WTC11 (cell line): ENCODE measurements at regions not wholly inside any gene's neighbourhood (a gene's known extent, or its start where the extent isn't known, plus 50 kb on each side); places are given as distances from the start of the nearest gene placed in this dataset.

Source experiments
- ATAC-seq: fragments of 200-7000 bp; cut with Tn5 transposase; 2 replicates; pipeline ENCODE4 v1.10.0; 2021; ENCODE audit warnings: mild to moderate bottlenecking, moderate library complexity
- CTCF ChIA-PET: fragments of 300-600 bp; sonication (Branson Sonifier 250); formaldehyde crosslinking; loops from one replicate; lab custom pipeline; 2021; ENCODE audit warnings: antibody characterized with exemption; lab: Charles Lee
- POLR2A ChIA-PET: fragments of 350-600 bp; sonication (Branson Sonifier 250); formaldehyde crosslinking; loops from one replicate; lab custom pipeline; 2021; ENCODE audit warnings: antibody characterized with exemption; lab: Charles Lee
- DNase-seq: peaks from one replicate; pipeline ENCODE4 v3.0.0; 2021; ENCODE audit warnings: low spot score
- H3K27ac Mint-ChIP-seq: 2 replicates; pipeline ENCODE4 v1.8.0; 2021; ENCODE audit warnings: mixed read lengths
- H3K27me3 Mint-ChIP-seq: 2 replicates; pipeline ENCODE4 v1.8.0; 2021; ENCODE audit warnings: low read depth, mild to moderate bottlenecking, moderate library complexity, mixed read lengths
- H3K36me3 Mint-ChIP-seq: 2 replicates; pipeline ENCODE4 v1.8.0; 2021; ENCODE audit warnings: mixed read lengths
- H3K4me1 Mint-ChIP-seq: 2 replicates; pipeline ENCODE4 v1.8.0; 2022; ENCODE audit warnings: mixed read lengths
- H3K4me3 Mint-ChIP-seq: 2 replicates; pipeline ENCODE4 v1.8.0; 2021; ENCODE audit warnings: mild to moderate bottlenecking, moderate library complexity, mixed read lengths
- H3K9me3 Mint-ChIP-seq: 2 replicates; pipeline ENCODE4 v1.8.0; 2021; ENCODE audit warnings: mixed read lengths
- EMX1 ChIP-seq: fragments of 250-450 bp; sonication (Bioruptor Pico); IDR thresholded peaks from 2 replicates; pipeline ENCODE4 v1.8.0; 2021; ENCODE audit warnings: mild to moderate bottlenecking
- FOXK1 ChIP-seq: sonication (generic); formaldehyde crosslinking; IDR thresholded peaks from 2 replicates; pipeline ENCODE4 v1.8.0; 2022; ENCODE audit warnings: mild to moderate bottlenecking, moderate library complexity, missing genetic modification reagents
- KAT7 ChIP-seq: sonication (generic); formaldehyde crosslinking; IDR thresholded peaks from 2 replicates; pipeline ENCODE4 v1.8.1; 2023; ENCODE audit warnings: missing genetic modification reagents, mild to moderate bottlenecking, borderline replicate concordance
- MYBL2 ChIP-seq: sonication (generic); formaldehyde crosslinking; IDR thresholded peaks from 2 replicates; pipeline ENCODE4 v1.8.1; 2023; ENCODE audit warnings: mild to moderate bottlenecking, moderate library complexity, missing genetic modification reagents
- NFYB ChIP-seq: sonication (generic); formaldehyde crosslinking; conservative IDR thresholded peaks from 2 replicates; pipeline ENCODE4 v1.8.0; 2022; ENCODE audit warnings: low read depth, missing genetic modification reagents
- NR3C1 ChIP-seq: sonication (generic); formaldehyde crosslinking; conservative IDR thresholded peaks from 2 replicates; pipeline ENCODE4 v1.8.1; 2023; ENCODE audit warnings: low read depth, mild to moderate bottlenecking, missing genetic modification reagents
- PREB ChIP-seq: sonication (generic); formaldehyde crosslinking; IDR thresholded peaks from 2 replicates; pipeline ENCODE4 v1.8.1; 2022; ENCODE audit warnings: mild to moderate bottlenecking, missing genetic modification reagents, moderate library complexity, borderline replicate concordance
- SMAD4 ChIP-seq: sonication (generic); formaldehyde crosslinking; IDR thresholded peaks from 2 replicates; pipeline ENCODE4 v1.8.0; 2022; ENCODE audit warnings: mild to moderate bottlenecking, missing genetic modification reagents
- STAT6 ChIP-seq: sonication (generic); formaldehyde crosslinking; conservative IDR thresholded peaks from 2 replicates; pipeline ENCODE4 v1.8.1; 2023; ENCODE audit warnings: mild to moderate bottlenecking, low read depth, missing genetic modification reagents, moderate library complexity
- TEAD1 ChIP-seq: sonication (generic); formaldehyde crosslinking; IDR thresholded peaks from 2 replicates; pipeline ENCODE4 v1.8.0; 2022; ENCODE audit warnings: mild to moderate bottlenecking, missing genetic modification reagents
- TEAD4 ChIP-seq: sonication (generic); formaldehyde crosslinking; IDR thresholded peaks from 2 replicates; pipeline ENCODE4 v1.8.0; 2022; ENCODE audit warnings: mild to moderate bottlenecking, missing genetic modification reagents
- TP53 ChIP-seq: sonication (generic); formaldehyde crosslinking; IDR thresholded peaks from 2 replicates; pipeline ENCODE4 v1.8.1; 2023; ENCODE audit warnings: mild to moderate bottlenecking, missing genetic modification reagents
- ZNF121 ChIP-seq: sonication (generic); formaldehyde crosslinking; IDR thresholded peaks from 2 replicates; pipeline ENCODE4 v1.8.0; 2023; ENCODE audit warnings: missing genetic modification reagents
- ZNF219 ChIP-seq: sonication (generic); formaldehyde crosslinking; IDR thresholded peaks from 2 replicates; pipeline ENCODE4 v1.8.0; 2023; ENCODE audit warnings: missing genetic modification reagents, mild to moderate bottlenecking, borderline replicate concordance
- ZNF512 ChIP-seq: sonication (generic); formaldehyde crosslinking; IDR thresholded peaks from 2 replicates; pipeline ENCODE4 v1.8.1; 2022; ENCODE audit warnings: missing genetic modification reagents, borderline replicate concordance
- TF ChIP-seq, protein P1 (sequence below): sonication (generic); formaldehyde crosslinking; IDR thresholded peaks from 2 replicates; pipeline ENCODE4 v1.8.1; 2022; ENCODE audit warnings: low read depth, missing genetic modification reagents, borderline replicate concordance
- TF ChIP-seq, protein P2 (sequence below): sonication (generic); formaldehyde crosslinking; IDR thresholded peaks from 2 replicates; pipeline ENCODE4 v1.8.0; 2022; ENCODE audit warnings: mild to moderate bottlenecking, missing genetic modification reagents

DNA sequence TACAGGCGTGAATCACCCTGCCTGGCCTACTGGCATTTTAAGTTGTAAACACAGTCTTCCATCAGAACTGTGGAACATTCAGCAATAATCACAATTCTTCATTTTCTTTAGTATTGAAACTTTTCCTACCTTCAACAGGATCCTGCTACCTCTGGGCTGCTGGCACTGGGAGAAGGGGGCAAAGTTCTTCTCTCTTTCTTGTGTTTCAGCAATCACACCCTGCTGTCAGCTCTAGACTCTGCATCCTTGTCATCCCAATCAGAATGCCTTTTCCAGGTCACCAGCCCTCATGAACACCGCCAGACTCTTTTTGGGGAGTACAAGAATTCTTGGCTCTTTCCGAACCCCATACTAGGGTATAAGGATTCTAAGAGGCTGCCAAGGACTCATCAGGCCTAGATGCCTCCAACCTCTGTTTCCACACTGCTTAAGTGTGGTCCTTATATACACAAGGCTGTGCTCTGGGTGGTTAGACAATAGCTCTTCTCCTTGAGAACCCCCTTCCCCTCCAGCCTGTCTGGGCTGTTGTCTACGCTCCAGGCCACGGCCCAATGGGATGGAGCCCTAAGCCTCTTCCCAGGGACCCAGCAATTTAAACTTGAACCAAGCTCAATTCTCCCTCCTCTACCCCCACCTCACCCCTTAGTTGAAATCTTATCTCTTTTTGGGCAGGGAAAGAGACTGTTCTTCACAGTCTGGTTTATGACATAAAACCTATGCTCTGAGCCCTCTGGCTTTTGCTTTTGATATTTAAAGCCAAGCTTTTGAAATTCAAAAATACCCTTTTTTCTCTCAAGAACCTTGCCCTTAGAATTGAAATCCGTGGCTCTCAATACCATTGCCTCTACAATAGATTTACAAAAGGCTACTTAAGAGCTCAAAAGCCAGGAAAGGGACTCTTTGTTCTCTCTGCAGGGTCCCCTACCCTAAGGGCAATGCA is 327.4 kb downstream of the BUD13 start (continued):
- TF ChIP-seq STAT6 (CRISPR knock-in tag) (no peak), FOXK1 (no peak), TEAD4 (no peak), MYBL2 (CRISPR knock-in tag) (0 out of 2 replicates have a peak, but pooled peaks have one; percentile 39), SMAD4 (CRISPR knock-in tag) (no peak), KAT7 (no peak), EMX1 (no peak), ZNF219 (no peak), TEAD1 (peak; percentile 17; the same call in 1 of the 2 replicates), ZNF512 (no peak)
- TF ChIP-seq, protein P1, sequence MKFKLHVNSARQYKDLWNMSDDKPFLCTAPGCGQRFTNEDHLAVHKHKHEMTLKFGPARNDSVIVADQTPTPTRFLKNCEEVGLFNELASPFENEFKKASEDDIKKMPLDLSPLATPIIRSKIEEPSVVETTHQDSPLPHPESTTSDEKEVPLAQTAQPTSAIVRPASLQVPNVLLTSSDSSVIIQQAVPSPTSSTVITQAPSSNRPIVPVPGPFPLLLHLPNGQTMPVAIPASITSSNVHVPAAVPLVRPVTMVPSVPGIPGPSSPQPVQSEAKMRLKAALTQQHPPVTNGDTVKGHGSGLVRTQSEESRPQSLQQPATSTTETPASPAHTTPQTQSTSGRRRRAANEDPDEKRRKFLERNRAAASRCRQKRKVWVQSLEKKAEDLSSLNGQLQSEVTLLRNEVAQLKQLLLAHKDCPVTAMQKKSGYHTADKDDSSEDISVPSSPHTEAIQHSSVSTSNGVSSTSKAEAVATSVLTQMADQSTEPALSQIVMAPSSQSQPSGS (CRISPR knock-in tag) = no peak
- TF ChIP-seq, protein P2, sequence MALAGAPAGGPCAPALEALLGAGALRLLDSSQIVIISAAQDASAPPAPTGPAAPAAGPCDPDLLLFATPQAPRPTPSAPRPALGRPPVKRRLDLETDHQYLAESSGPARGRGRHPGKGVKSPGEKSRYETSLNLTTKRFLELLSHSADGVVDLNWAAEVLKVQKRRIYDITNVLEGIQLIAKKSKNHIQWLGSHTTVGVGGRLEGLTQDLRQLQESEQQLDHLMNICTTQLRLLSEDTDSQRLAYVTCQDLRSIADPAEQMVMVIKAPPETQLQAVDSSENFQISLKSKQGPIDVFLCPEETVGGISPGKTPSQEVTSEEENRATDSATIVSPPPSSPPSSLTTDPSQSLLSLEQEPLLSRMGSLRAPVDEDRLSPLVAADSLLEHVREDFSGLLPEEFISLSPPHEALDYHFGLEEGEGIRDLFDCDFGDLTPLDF = no peak

- CTCF ChIA-PET = no interaction called here
- Mint-ChIP-seq H3K4me3 (no peak overlapping the region), H3K4me1 (peaks cover 36% of the 10 kb centered on the region), H3K27me3 (peaks cover 4% of the 10 kb centered on the region), H3K9me3 (peaks cover 47% of the 10 kb centered on the region), H3K27ac (no peak overlapping the region), H3K36me3 (peaks cover 56% of the 10 kb centered on the region)
- DNase-seq (no peak), ATAC-seq (no peak)
- TF ChIP-seq PREB (CRISPR knock-in tag) = no peak
- no peak for TF ChIP-seq NR3C1 (CRISPR knock-in tag)
- no peak for TF ChIP-seq ZNF121 (CRISPR knock-in tag)
- TF ChIP-seq TP53 (CRISPR knock-in tag) = no peak
- no peak for TF ChIP-seq NFYB
- POLR2A ChIA-PET = no interaction called here
These were observed 330.5 kb downstream of the BUD13 start for GRCh38 chr11:116442238-116442752.
